Mesenchymal stem cell (in vitro differentiated cells and primary cell): ENCODE measurements at regions not wholly inside any gene's neighbourhood (a gene's known extent, or its start where the extent isn't known, plus 50 kb on each side); places are given as distances from the start of the nearest gene placed in this dataset.

ENCODE experiments used
- DNase-seq: peaks from one replicate; pipeline ENCODE4 v3.0.0-alpha.2; 2013
- H2AFZ ChIP-seq: one replicate; pipeline ENCODE4 v1.6.1; 2013; ENCODE audit warnings: low read depth, mild to moderate bottlenecking, control low read depth, inconsistent platforms, low read length, moderate library complexity
- H2AK5ac ChIP-seq: 2 replicates; pipeline ENCODE4 v1.6.1; 2013; ENCODE audit warnings: low read length, moderate library complexity, mild to moderate bottlenecking, inconsistent platforms; ENCODE audit not compliant: severe bottlenecking
- H2BK120ac ChIP-seq: one replicate; pipeline ENCODE4 v1.6.1; 2013; ENCODE audit warnings: low read depth, mild to moderate bottlenecking, inconsistent platforms, low read length, moderate library complexity
- H2BK12ac ChIP-seq, 2 experiments: one replicate each; pipeline ENCODE4 v1.6.1; 2013; ENCODE audit warnings: inconsistent platforms in 2 of 2, low read length in 2 of 2, mild to moderate bottlenecking in 2 of 2, moderate library complexity in 2 of 2, control low read depth in 1 of 2
- H2BK15ac ChIP-seq: one replicate; pipeline ENCODE4 v1.6.1; 2013; ENCODE audit warnings: mild to moderate bottlenecking, low read depth, inconsistent platforms; ENCODE audit not compliant: poor library complexity, severe bottlenecking
- H2BK5ac ChIP-seq: 2 replicates; pipeline ENCODE4 v1.6.1; 2013; ENCODE audit warnings: low read depth, mild to moderate bottlenecking, low read length, control low read depth, inconsistent platforms; ENCODE audit not compliant: poor library complexity, severe bottlenecking
- H3K14ac ChIP-seq, 2 experiments: one replicate each; pipeline ENCODE4 v1.6.1; 2013; ENCODE audit warnings: inconsistent platforms in 2 of 2, low read length in 2 of 2, control low read depth in 1 of 2, mild to moderate bottlenecking in 1 of 2, moderate library complexity in 1 of 2
- H3K18ac ChIP-seq, 2 experiments: one replicate each; pipeline ENCODE4 v1.6.1; 2013; ENCODE audit warnings: inconsistent platforms in 2 of 2, low read length in 2 of 2, control low read depth in 1 of 2, low read depth in 1 of 2, mild to moderate bottlenecking in 1 of 2
- H3K23ac ChIP-seq, 2 experiments: one replicate each; pipeline ENCODE4 v1.6.1; 2013; ENCODE audit warnings: inconsistent platforms in 2 of 2, low read length in 2 of 2, mild to moderate bottlenecking in 2 of 2, moderate library complexity in 2 of 2, control low read depth in 1 of 2
- H3K27ac ChIP-seq: 2 replicates; pipeline ENCODE4 v1.5.1; 2013; ENCODE audit warnings: mild to moderate bottlenecking, moderate library complexity, low read length, control low read depth, inconsistent platforms; ENCODE audit not compliant: poor library complexity, severe bottlenecking
- H3K27me3 ChIP-seq, 2 experiments: 2 replicates each; pipeline versions ENCODE4 v1.6.1 to v1.7.0; 2013; ENCODE audit warnings: low read length in 2 of 2, mild to moderate bottlenecking in 2 of 2, moderate library complexity in 2 of 2, control low read depth in 1 of 2, inconsistent platforms in 1 of 2; ENCODE audit not compliant: control insufficient read depth in 1 of 2, insufficient read depth in 1 of 2
- H3K36me3 ChIP-seq, 2 experiments: 2 replicates each; pipeline versions ENCODE4 v1.6.1 to v1.7.0; 2013; ENCODE audit warnings: low read length in 2 of 2, control low read depth in 1 of 2, inconsistent platforms in 1 of 2, low read depth in 1 of 2, mild to moderate bottlenecking in 1 of 2; ENCODE audit not compliant: insufficient read depth in 2 of 2, control insufficient read depth in 1 of 2
- H3K4ac ChIP-seq, 2 experiments: one replicate each; pipeline ENCODE4 v1.6.1; 2013; ENCODE audit warnings: inconsistent platforms in 2 of 2, low read length in 2 of 2, mild to moderate bottlenecking in 2 of 2, moderate library complexity in 2 of 2, control low read depth in 1 of 2, low read depth in 1 of 2
- H3K4me1 ChIP-seq: 2 replicates; pipeline ENCODE4 v1.6.1; 2013; ENCODE audit warnings: low read depth, low read length, control low read depth; ENCODE audit not compliant: control insufficient read depth, insufficient read depth
- H3K4me2 ChIP-seq: 2 replicates; pipeline ENCODE4 v1.6.1; 2013; ENCODE audit warnings: low read length, mild to moderate bottlenecking, inconsistent platforms; ENCODE audit not compliant: poor library complexity, severe bottlenecking
- H3K4me3 ChIP-seq, 2 experiments: 2 replicates each; pipeline versions ENCODE4 v1.5.1 to v1.7.0; 2013; ENCODE audit warnings: low read length in 2 of 2, mild to moderate bottlenecking in 2 of 2, control low read depth in 1 of 2, low read depth in 1 of 2; ENCODE audit not compliant: insufficient read depth in 1 of 2
- H3K79me1 ChIP-seq: replicated peaks from 2 replicates; pipeline ENCODE4 v1.6.1; 2013; ENCODE audit warnings: mild to moderate bottlenecking, control low read depth, low read length, inconsistent platforms; ENCODE audit not compliant: poor library complexity, severe bottlenecking
- H3K9ac ChIP-seq: 2 replicates; pipeline ENCODE4 v1.7.0; 2013; ENCODE audit warnings: mild to moderate bottlenecking, low read length, moderate library complexity
- H3K9me3 ChIP-seq: 2 replicates; pipeline ENCODE4 v1.7.0; 2013; ENCODE audit warnings: mild to moderate bottlenecking, low read length; ENCODE audit not compliant: control insufficient read depth
- H4K8ac ChIP-seq: one replicate; pipeline ENCODE4 v1.6.1; 2013; ENCODE audit warnings: inconsistent platforms, mild to moderate bottlenecking, low read length, moderate library complexity
- H4K91ac ChIP-seq: one replicate; pipeline ENCODE4 v1.6.1; 2013; ENCODE audit warnings: mild to moderate bottlenecking, low read length, inconsistent platforms
- WGBS: methylation state at CpG from one replicate; pipeline ENCODE4 v1.1.7; 2013; ENCODE audit warnings: mixed read lengths; 5-methylcytosine and 5-hydroxymethylcytosine counted together

GRCh38 chr9:87068177-87068840 lies 121.0 kb upstream of the GAS1 start:
- Histone ChIP-seq H3K9me3 (no peaks in the 10 kb centered on the region), H3K4me2 (no peak overlapping the region)
- 47% methylated on average over 3 of the region's 4 CpGs for WGBS

GRCh38 chr9:87069690-87070089 lies 122.4 kb upstream of the GAS1 start:
- no peak overlapping the region for H2AFZ ChIP-seq

More at GRCh38 chr9:87068177-87068840, 121.0 kb upstream of the GAS1 start:
- no peak overlapping the region for H2BK12ac ChIP-seq
- H3K4me1 ChIP-seq, result no peaks in the 10 kb centered on the region
- H2BK15ac ChIP-seq, result no peak overlapping the region
- H2BK120ac ChIP-seq, result no peak overlapping the region
- H3K9ac ChIP-seq, result no peak overlapping the region
- no peak for DNase-seq
- no peak overlapping the region for H3K18ac ChIP-seq
- no peak overlapping the region for H4K91ac ChIP-seq
- no peak overlapping the region for H3K4me3 ChIP-seq
- H3K23ac ChIP-seq, result no peak overlapping the region
- no peaks in the 10 kb centered on the region for H3K79me1 ChIP-seq
- H3K36me3 ChIP-seq, result no peaks in the 10 kb centered on the region
- no peak overlapping the region for H4K8ac ChIP-seq
- H2AK5ac ChIP-seq, result no peak overlapping the region
- no peaks in the 10 kb centered on the region for H3K27me3 ChIP-seq
- H2BK5ac ChIP-seq, result no peak overlapping the region
- no peak overlapping the region for H2AFZ ChIP-seq
- no peak overlapping the region for H3K27ac ChIP-seq
- H3K4ac ChIP-seq, result no peak overlapping the region
- no peak overlapping the region for H3K14ac ChIP-seq

GRCh38 chr9:87070336-87070735 lies 123.0 kb upstream of the GAS1 start:
- no peak overlapping the region for H2AFZ ChIP-seq
- H3K79me1 ChIP-seq, result no peaks in the 10 kb centered on the region
- no peak overlapping the region for H3K4me2 ChIP-seq
- WGBS, result 79% methylated on average over 3 of the region's 3 CpGs
- no peak overlapping the region for H2BK12ac ChIP-seq
- no peak overlapping the region for H3K9ac ChIP-seq
- no peak overlapping the region for H2AK5ac ChIP-seq
- no peak overlapping the region for H3K27ac ChIP-seq
- no peak overlapping the region for H4K8ac ChIP-seq
- no peak overlapping the region for H2BK120ac ChIP-seq
- H3K27me3 ChIP-seq, result no peaks in the 10 kb centered on the region
- H4K91ac ChIP-seq, result no peak overlapping the region
- H3K4me1 ChIP-seq, result no peaks in the 10 kb centered on the region
- H3K23ac ChIP-seq, result no peak overlapping the region
- no peak overlapping the region for H3K4ac ChIP-seq
- no peak overlapping the region for H2BK5ac ChIP-seq
- H3K4me3 ChIP-seq, result no peak overlapping the region
- no peak overlapping the region for H3K14ac ChIP-seq
- H3K18ac ChIP-seq, result no peak overlapping the region
- H2BK15ac ChIP-seq, result no peak overlapping the region
- DNase-seq, result no peak
- H3K36me3 ChIP-seq, result no peaks in the 10 kb centered on the region
- no peaks in the 10 kb centered on the region for H3K9me3 ChIP-seq

More at GRCh38 chr9:87069690-87070089, 122.4 kb upstream of the GAS1 start:
- DNase-seq, result peak; percentile 58
- no peak overlapping the region for H2BK120ac ChIP-seq
- H3K9me3 ChIP-seq, result no peaks in the 10 kb centered on the region
- no peak overlapping the region for H3K27ac ChIP-seq
- H3K4me1 ChIP-seq, result no peaks in the 10 kb centered on the region
- H3K4ac ChIP-seq, result no peak overlapping the region
- H3K14ac ChIP-seq, result no peak overlapping the region
- no peaks in the 10 kb centered on the region for H3K36me3 ChIP-seq
- no peaks in the 10 kb centered on the region for H3K79me1 ChIP-seq
- H3K18ac ChIP-seq, result no peak overlapping the region
- no peak overlapping the region for H3K4me3 ChIP-seq
- H2BK5ac ChIP-seq, result no peak overlapping the region
- H2BK12ac ChIP-seq, result no peak overlapping the region
- no peak overlapping the region for H4K91ac ChIP-seq
- no peak overlapping the region for H3K9ac ChIP-seq
- H4K8ac ChIP-seq, result no peak overlapping the region
- no peak overlapping the region for H2AK5ac ChIP-seq
- WGBS, result 68% methylated on average over 2 of the region's 3 CpGs
- H3K4me2 ChIP-seq, result no peak overlapping the region
- H2BK15ac ChIP-seq, result no peak overlapping the region
- H3K23ac ChIP-seq, result no peak overlapping the region
- H3K27me3 ChIP-seq, result no peaks in the 10 kb centered on the region

GRCh38 chr9:87071473-87071872 lies 124.2 kb upstream of the GAS1 start:
- Histone ChIP-seq H2AK5ac (no peak overlapping the region), H3K9me3 (no peaks in the 10 kb centered on the region), H3K27ac (no peak overlapping the region), H3K4me1 (no peaks in the 10 kb centered on the region), H3K27me3 (no peaks in the 10 kb centered on the region), H3K23ac (no peak overlapping the region), H2BK15ac (no peak overlapping the region), H3K14ac (no peak overlapping the region), H3K4me3 (no peak overlapping the region), H3K4ac (no peak overlapping the region), H3K18ac (no peak overlapping the region), H2BK12ac (no peak overlapping the region), H2BK5ac (no peak overlapping the region), H3K36me3 (no peaks in the 10 kb centered on the region), H3K4me2 (no peak overlapping the region), H4K91ac (no peak overlapping the region), H4K8ac (no peak overlapping the region), H3K9ac (no peak overlapping the region), H2AFZ (no peak overlapping the region), H3K79me1 (no peaks in the 10 kb centered on the region), H2BK120ac (no peak overlapping the region)
- 97% methylated on average over 3 of the region's 3 CpGs for WGBS
- DNase-seq, result no peak
